PFSK-1 (cell line): ENCODE measurements at regions not wholly inside any gene's neighbourhood (a gene's known extent, or its start where the extent isn't known, plus 50 kb on each side); places are given as distances from the start of the nearest gene placed in this dataset.

Experiments
- FOXP2 ChIP-seq: optimal IDR thresholded peaks from 2 replicates; pipeline ENCODE3; 2011; ENCODE audit warnings: borderline replicate concordance, control low read depth, inconsistent platforms; ENCODE audit not compliant: insufficient read depth; ENCODE audit errors: extremely low read length, extremely low read depth
- POLR2AphosphoS5 ChIP-seq: IDR thresholded peaks from 2 replicates; pipeline ENCODE4 v1.6.1; 2012; ENCODE audit warnings: low read depth, mild to moderate bottlenecking, control low read depth, low read length, moderate library complexity
- SIN3A ChIP-seq: IDR thresholded peaks from 2 replicates; pipeline ENCODE4 v1.6.1; 2012; ENCODE audit warnings: mild to moderate bottlenecking, low read length, moderate library complexity, borderline replicate concordance; ENCODE audit not compliant: insufficient read depth
- TAF1 ChIP-seq: IDR thresholded peaks from 2 replicates; pipeline ENCODE4 v1.6.1; 2012; ENCODE audit warnings: low read length, control low read depth, borderline replicate concordance; ENCODE audit not compliant: insufficient read depth
- TF ChIP-seq, protein P1 (sequence below), 2 experiments: IDR thresholded peaks; 2 replicates each; pipeline versions ENCODE4 v1.6.1 to v1.8.0; 2011 to 2012; ENCODE audit warnings: low read depth in 2 of 2, low read length in 2 of 2, control low read depth in 1 of 2, inconsistent platforms in 1 of 2, mild to moderate bottlenecking in 1 of 2, moderate library complexity in 1 of 2; ENCODE audit not compliant: insufficient read depth in 1 of 2

DNA sequence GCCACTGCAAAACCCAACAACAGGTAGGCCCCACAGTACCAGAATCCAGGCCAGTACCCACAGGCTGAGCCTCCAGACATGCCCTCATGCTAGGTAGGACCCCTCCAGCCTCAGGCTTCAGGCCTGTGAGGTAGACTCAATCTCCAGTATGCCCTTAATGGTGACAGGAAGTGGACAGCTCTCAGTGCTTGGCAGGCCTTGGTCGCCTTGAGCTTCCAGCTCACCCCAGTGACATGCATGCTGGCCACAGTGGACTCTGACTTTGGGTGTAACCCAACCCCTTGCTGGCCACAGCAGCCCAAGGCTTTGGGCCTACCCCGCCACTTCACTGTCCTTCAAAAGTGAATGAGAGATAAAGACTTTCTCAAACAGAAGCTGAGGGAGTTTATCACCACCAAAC lies 324.2 kb downstream of the ANTXR2 start:
- no peak for TF ChIP-seq POLR2AphosphoS5
- TF ChIP-seq, protein P1, sequence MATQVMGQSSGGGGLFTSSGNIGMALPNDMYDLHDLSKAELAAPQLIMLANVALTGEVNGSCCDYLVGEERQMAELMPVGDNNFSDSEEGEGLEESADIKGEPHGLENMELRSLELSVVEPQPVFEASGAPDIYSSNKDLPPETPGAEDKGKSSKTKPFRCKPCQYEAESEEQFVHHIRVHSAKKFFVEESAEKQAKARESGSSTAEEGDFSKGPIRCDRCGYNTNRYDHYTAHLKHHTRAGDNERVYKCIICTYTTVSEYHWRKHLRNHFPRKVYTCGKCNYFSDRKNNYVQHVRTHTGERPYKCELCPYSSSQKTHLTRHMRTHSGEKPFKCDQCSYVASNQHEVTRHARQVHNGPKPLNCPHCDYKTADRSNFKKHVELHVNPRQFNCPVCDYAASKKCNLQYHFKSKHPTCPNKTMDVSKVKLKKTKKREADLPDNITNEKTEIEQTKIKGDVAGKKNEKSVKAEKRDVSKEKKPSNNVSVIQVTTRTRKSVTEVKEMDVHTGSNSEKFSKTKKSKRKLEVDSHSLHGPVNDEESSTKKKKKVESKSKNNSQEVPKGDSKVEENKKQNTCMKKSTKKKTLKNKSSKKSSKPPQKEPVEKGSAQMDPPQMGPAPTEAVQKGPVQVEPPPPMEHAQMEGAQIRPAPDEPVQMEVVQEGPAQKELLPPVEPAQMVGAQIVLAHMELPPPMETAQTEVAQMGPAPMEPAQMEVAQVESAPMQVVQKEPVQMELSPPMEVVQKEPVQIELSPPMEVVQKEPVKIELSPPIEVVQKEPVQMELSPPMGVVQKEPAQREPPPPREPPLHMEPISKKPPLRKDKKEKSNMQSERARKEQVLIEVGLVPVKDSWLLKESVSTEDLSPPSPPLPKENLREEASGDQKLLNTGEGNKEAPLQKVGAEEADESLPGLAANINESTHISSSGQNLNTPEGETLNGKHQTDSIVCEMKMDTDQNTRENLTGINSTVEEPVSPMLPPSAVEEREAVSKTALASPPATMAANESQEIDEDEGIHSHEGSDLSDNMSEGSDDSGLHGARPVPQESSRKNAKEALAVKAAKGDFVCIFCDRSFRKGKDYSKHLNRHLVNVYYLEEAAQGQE (IDR thresholded peaks at IDR 0.05; ENCODE audit: insufficient read depth in 1 of 2, low read depth in 2 of 2, low read length in 2 of 2), result peak in 1 of 2 experiments; percentile 73; a peak in 2 of 4 replicates

DNA sequence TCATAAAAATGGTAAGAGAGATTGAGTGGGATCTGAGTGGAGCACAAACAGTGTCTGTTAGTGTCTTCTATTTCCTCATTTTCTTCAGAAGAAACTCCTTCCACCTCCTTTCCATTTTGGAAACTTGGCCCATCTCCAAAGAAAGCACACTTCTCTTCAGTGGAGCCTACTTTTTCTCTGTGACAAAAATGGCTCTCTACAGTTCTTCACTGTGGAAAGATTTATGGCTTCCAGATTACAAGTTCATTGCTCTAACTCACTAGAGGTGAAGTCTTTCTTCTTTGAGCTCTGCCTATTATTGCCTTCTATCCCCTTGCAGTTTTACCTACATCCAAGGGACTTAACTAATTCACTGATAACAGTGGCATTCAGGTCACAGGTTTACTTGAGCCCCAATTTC lies 325.8 kb downstream of the ANTXR2 start:
- TF ChIP-seq POLR2AphosphoS5 (no peak), TAF1 (no peak), SIN3A (no peak), FOXP2 (no peak)
- TF ChIP-seq, protein P1 (IDR thresholded peaks at IDR 0.05; ENCODE audit: insufficient read depth in 1 of 2, low read depth in 2 of 2, low read length in 2 of 2), result no peak

DNA sequence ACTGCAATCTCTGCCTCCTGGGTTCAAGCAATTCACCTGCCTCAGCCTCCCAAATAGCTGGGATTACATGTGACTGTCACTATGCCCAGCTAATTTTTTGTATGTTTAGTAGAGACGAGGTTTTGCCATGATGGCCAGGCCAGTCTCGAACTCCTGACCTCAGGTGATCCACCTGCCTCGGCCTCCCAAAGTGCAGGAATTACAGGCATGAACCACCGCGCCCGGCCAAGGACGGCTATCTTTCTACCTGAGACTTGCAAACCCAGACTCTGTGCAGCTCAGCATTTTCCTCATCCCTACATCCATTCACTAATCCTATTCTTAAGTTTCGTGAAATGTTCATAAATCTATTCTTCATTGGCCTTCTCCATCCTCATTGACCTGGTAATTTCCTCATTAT lies 330.0 kb downstream of the ANTXR2 start:
- TF ChIP-seq FOXP2 (no peak), SIN3A (no peak), POLR2AphosphoS5 (no peak), TAF1 (no peak)
- TF ChIP-seq, protein P1 (IDR thresholded peaks at IDR 0.05; ENCODE audit: insufficient read depth in 1 of 2, low read depth in 2 of 2, low read length in 2 of 2), result no peak

DNA sequence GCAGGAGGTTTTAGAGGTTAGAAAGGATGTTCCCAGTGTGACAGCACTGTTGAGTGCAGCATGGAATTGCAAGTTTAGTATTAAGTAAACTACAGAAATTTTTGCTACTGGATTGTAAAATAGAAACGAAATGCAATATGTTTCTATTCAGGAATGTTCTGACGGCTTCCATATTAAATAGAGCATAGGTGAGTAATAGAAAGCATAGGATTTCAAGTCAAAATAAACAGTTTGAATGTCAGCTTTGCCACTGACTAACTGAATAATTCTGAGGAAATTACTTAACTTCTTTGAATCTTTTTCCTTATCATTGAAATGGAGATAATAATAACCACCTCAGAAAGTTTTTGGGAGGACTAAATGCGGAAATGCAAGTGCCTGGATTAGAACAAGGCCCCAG lies 331.9 kb upstream of the GK2 start:
- TF ChIP-seq TAF1 (no peak), FOXP2 (no peak), POLR2AphosphoS5 (no peak), SIN3A (no peak)
- TF ChIP-seq, protein P1 (IDR thresholded peaks at IDR 0.05; ENCODE audit: insufficient read depth in 1 of 2, low read depth in 2 of 2, low read length in 2 of 2), result no peak

DNA sequence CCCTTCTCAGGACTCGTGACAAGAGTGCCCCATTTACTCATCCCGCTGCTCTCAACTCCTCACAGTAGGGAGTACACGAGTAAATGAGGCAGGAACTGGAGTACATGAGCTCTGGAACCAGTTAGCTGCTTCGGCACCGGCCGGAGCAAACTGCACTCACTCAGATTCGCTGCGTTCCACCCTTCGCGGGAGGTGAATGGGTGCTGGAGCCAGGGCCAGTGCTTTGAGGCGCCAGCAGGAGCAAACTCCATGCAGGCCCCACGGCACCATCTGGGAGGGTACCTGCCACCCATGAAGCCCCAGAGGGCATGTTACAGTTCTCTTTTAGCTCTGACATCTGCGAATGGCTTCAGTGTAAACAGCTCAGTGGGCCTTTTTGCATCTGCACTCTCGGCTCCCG lies 315.5 kb upstream of the GK2 start:
- no peak for TF ChIP-seq TAF1
